B cell (primary cell): ENCODE measurements at regions not wholly inside any gene's neighbourhood (a gene's known extent, or its start where the extent isn't known, plus 50 kb on each side); places are given as distances from the start of the nearest gene placed in this dataset.

Experiments
- ATAC-seq: fragments of 200-7000 bp; cut with Tn5 transposase; one replicate; pipeline ENCODE4 v1.10.0; 2021; ENCODE audit warnings: low read depth, mild to moderate bottlenecking, moderate number of reproducible peaks, moderate library complexity
- CTCF ChIA-PET: fragments of 350-600 bp; sonication (Branson Sonifier 250); formaldehyde crosslinking; loops from one replicate; lab custom pipeline; 2021; ENCODE audit warnings: antibody characterized with exemption, inconsistent platforms; lab: Charles Lee
- POLR2A ChIA-PET: fragments of 350-600 bp; sonication (Branson Sonifier 250); formaldehyde crosslinking; loops from one replicate; lab custom pipeline; 2021; ENCODE audit warnings: antibody characterized with exemption; lab: Charles Lee
- DNase-seq: peaks from one replicate; pipeline ENCODE4 v3.0.0; 2013
- H2AFZ ChIP-seq: 2 replicates; pipeline ENCODE4 v1.6.1; 2012; ENCODE audit warnings: mild to moderate bottlenecking, low read depth, low read length; ENCODE audit not compliant: insufficient read depth, poor library complexity, severe bottlenecking
- H3K27ac ChIP-seq, 2 donors: 1 replicate in 1 of 2; 2 replicates in 1 of 2; pipeline ENCODE4 v1.5.1; 2012 to 2013; ENCODE audit warnings: low read length in 2 of 2, mild to moderate bottlenecking in 2 of 2, moderate library complexity in 1 of 2
- H3K27me3 ChIP-seq, 4 experiments: fragments of 200-600 bp in 1 of 4; sonication (generic) in 1 of 4; replicated peaks in 1 of 4; 1 replicate in 2 of 4; 2 replicates in 2 of 4; pipeline versions ENCODE4 v1.6.1 to v1.7.0; 2013 to 2016; ENCODE audit warnings: low read length in 3 of 4, mild to moderate bottlenecking in 2 of 4, mixed read lengths in 1 of 4, moderate library complexity in 1 of 4; ENCODE audit not compliant: insufficient read depth in 4 of 4, control insufficient read depth in 3 of 4; ENCODE audit errors: control extremely low read depth in 1 of 4
- H3K36me3 ChIP-seq, 2 experiments: replicated peaks in 1 of 2; 1 replicate in 1 of 2; 2 replicates in 1 of 2; pipeline versions ENCODE4 v1.6.1 to v1.7.1; 2013; ENCODE audit warnings: low read length in 1 of 2; ENCODE audit not compliant: insufficient read depth in 2 of 2, control insufficient read depth in 1 of 2; ENCODE audit errors: control extremely low read depth in 1 of 2, extremely low read depth in 1 of 2
- H3K4me1 ChIP-seq, 2 donors: fragments of 200-600 bp in 1 of 2; sonication (generic) in 1 of 2; 1 replicate in 1 of 2; 2 replicates in 1 of 2; pipeline versions ENCODE4 v1.5.1 to v1.6.1; 2013 to 2017; ENCODE audit warnings: low read length in 2 of 2; ENCODE audit not compliant: control insufficient read depth in 2 of 2, insufficient read depth in 2 of 2
- H3K4me2 ChIP-seq: replicated peaks from 2 replicates; pipeline ENCODE3; 2012; ENCODE audit warnings: mild to moderate bottlenecking, low read depth, low read length; ENCODE audit not compliant: poor library complexity, severe bottlenecking
- H3K4me3 ChIP-seq, 5 experiments: fragments of 200-600 bp in 1 of 5; sonication (generic) in 1 of 5; 1 replicate in 3 of 5; 2 replicates in 2 of 5; pipeline versions ENCODE4 v1.5.1 to v1.7.0; 2011 to 2016; ENCODE audit warnings: low read length in 4 of 5, mild to moderate bottlenecking in 4 of 5, low read depth in 2 of 5, control low read depth in 1 of 5, moderate library complexity in 1 of 5; ENCODE audit not compliant: insufficient read depth in 1 of 5; ENCODE audit errors: control extremely low read depth in 1 of 5, extremely low read depth in 1 of 5
- H3K79me2 ChIP-seq: fragments of 200-600 bp; sonication (generic); one replicate; pipeline ENCODE4 v1.6.0; 2016; ENCODE audit warnings: low read length; ENCODE audit not compliant: control insufficient read depth, insufficient read depth
- H3K9ac ChIP-seq: fragments of 200-600 bp; sonication (generic); 2 replicates; pipeline ENCODE4 v1.6.1; 2017; ENCODE audit warnings: mild to moderate bottlenecking, low read length, moderate library complexity
- H3K9me3 ChIP-seq, 3 donors: one replicate each; pipeline versions ENCODE4 v1.6.1 to v1.7.1; 2013; ENCODE audit warnings: low read length in 2 of 3; ENCODE audit not compliant: control insufficient read depth in 2 of 3, insufficient read depth in 1 of 3; ENCODE audit errors: control extremely low read depth in 1 of 3
- H4K20me1 ChIP-seq: 2 replicates; pipeline ENCODE4 v1.6.0; 2012; ENCODE audit warnings: mild to moderate bottlenecking, low read length; ENCODE audit not compliant: insufficient read depth, control insufficient read depth, poor library complexity, severe bottlenecking
- H3K27ac Mint-ChIP-seq: one replicate; pipeline ENCODE4 v1.8.0; 2021; ENCODE audit warnings: mixed read lengths
- H3K27me3 Mint-ChIP-seq: one replicate; pipeline ENCODE4 v1.8.0; 2021; ENCODE audit warnings: mixed read lengths
- H3K4me1 Mint-ChIP-seq: one replicate; pipeline ENCODE4 v1.8.0; 2021; ENCODE audit warnings: mixed read lengths
- H3K4me3 Mint-ChIP-seq: one replicate; pipeline ENCODE4 v1.8.0; 2021; ENCODE audit warnings: mixed read lengths
- H3K9me3 Mint-ChIP-seq: one replicate; pipeline ENCODE4 v1.8.0; 2022; ENCODE audit warnings: mixed read lengths; ENCODE audit not compliant: insufficient read depth
- EZH2 ChIP-seq: IDR thresholded peaks from 2 replicates; pipeline ENCODE4 v1.6.1; 2012; ENCODE audit warnings: borderline replicate concordance, low read depth, mild to moderate bottlenecking, moderate library complexity, low read length; ENCODE audit not compliant: insufficient read depth, poor library complexity, severe bottlenecking
- WGBS: methylation state at CpG from one replicate; pipeline ENCODE4 v1.1.5; 2013; ENCODE audit warnings: missing lambda C conversion rate; ENCODE audit not compliant: insufficient coverage; 5-methylcytosine and 5-hydroxymethylcytosine counted together
- intact Hi-C: fragments of 100-400 bp; cut with micrococcal nuclease; formaldehyde crosslinking; loops from one replicate; pipeline ENCODE4 v1.10.0; 2022
- TF ChIP-seq, protein P1 (sequence below): fragments of 200-600 bp; IDR thresholded peaks from one replicate; pipeline ENCODE4 v1.8.0; 2022; ENCODE audit warnings: antibody characterized with exemption, mild to moderate bottlenecking

DNA sequence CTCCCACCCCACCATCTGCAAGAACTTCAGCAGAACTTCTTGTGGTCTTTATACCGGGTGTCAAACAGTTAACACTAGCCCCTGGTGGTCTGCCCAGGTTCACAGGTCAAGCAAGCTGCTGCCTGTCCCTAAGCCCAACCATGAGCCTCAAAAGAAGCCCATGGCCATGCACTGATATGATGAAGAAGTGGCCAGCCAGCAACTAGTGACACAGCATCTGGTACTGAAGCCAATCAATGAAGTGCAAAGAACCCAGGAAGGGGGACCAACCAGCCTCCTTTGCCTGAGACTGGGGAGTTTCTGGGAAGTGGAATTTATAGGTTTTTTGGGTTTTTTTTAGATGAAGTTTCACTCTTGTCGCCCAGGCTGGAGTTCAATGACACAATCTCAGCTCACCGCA is 127.8 kb downstream of the MAFB start:
- H3K27me3 Mint-ChIP-seq, result peaks cover 12% of the 10 kb centered on the region

DNA sequence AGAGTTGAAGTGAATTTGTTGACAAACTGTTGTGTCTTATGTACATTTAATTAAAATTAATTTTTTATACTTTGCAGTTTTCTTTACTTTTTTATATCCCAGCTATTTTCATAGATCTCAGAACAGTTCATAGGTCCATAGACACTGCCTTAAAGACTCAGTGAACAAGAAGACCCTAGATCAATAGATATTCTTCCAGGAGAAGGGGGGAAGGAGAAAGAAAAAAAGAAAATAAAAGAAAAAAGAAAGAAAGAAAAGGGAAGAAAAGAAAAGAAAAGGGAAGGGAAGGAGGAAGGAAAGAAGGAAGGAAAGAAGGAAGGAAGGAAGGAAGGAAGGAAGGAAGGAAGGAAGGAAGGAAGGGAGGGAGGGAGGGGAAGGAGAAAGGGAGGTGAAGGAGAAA is 130.8 kb downstream of the MAFB start:
- CTCF ChIA-PET, result no interaction called here
- Mint-ChIP-seq H3K4me3 (no peak overlapping the region), H3K4me1 (no peaks in the 10 kb centered on the region), H3K9me3 (peaks cover 8% of the 10 kb centered on the region), H3K27me3 (peaks cover 11% of the 10 kb centered on the region), H3K27ac (no peak overlapping the region)
- POLR2A ChIA-PET, result no interaction called here
- H3K36me3 ChIP-seq, result no peaks in the 10 kb centered on the region
- H3K4me1 ChIP-seq, result no peaks in the 10 kb centered on the region
- H3K4me2 ChIP-seq, result no peak overlapping the region
- H3K27me3 ChIP-seq, result no peaks in the 10 kb centered on the region
- ATAC-seq, result no peak
- intact Hi-C loops, result no loop called here
- no peaks in the 10 kb centered on the region for H3K79me2 ChIP-seq
- H3K4me3 ChIP-seq, result no peak overlapping the region
- H4K20me1 ChIP-seq, result no peaks in the 10 kb centered on the region
- DNase-seq, result no peak
- no peak overlapping the region for H3K9ac ChIP-seq
- TF ChIP-seq EZH2, result no peak
- H3K27ac ChIP-seq, result no peak overlapping the region
- no peak overlapping the region for H2AFZ ChIP-seq
- no peaks in the 10 kb centered on the region for H3K9me3 ChIP-seq

More for the DNA sequence above, 127.8 kb downstream of the MAFB start:
- Histone ChIP-seq H3K9ac (no peak overlapping the region), H2AFZ (no peak overlapping the region), H3K9me3 (no peaks in the 10 kb centered on the region), H3K79me2 (no peaks in the 10 kb centered on the region), H3K4me1 (no peaks in the 10 kb centered on the region), H3K27me3 (peaks cover 0 to 4% (median 0%) of the 10 kb centered on the region in 4 experiments), H3K4me3 (no peak overlapping the region), H4K20me1 (no peaks in the 10 kb centered on the region), H3K4me2 (no peak overlapping the region), H3K36me3 (no peaks in the 10 kb centered on the region), H3K27ac (no peak overlapping the region)
- Mint-ChIP-seq H3K4me1 (no peaks in the 10 kb centered on the region), H3K9me3 (no peaks in the 10 kb centered on the region), H3K27ac (no peak overlapping the region), H3K4me3 (no peak overlapping the region)
- no peak for DNase-seq
- POLR2A ChIA-PET, result no interaction called here
- ATAC-seq, result no peak
- no peak for TF ChIP-seq EZH2
- TF ChIP-seq, protein P1, sequence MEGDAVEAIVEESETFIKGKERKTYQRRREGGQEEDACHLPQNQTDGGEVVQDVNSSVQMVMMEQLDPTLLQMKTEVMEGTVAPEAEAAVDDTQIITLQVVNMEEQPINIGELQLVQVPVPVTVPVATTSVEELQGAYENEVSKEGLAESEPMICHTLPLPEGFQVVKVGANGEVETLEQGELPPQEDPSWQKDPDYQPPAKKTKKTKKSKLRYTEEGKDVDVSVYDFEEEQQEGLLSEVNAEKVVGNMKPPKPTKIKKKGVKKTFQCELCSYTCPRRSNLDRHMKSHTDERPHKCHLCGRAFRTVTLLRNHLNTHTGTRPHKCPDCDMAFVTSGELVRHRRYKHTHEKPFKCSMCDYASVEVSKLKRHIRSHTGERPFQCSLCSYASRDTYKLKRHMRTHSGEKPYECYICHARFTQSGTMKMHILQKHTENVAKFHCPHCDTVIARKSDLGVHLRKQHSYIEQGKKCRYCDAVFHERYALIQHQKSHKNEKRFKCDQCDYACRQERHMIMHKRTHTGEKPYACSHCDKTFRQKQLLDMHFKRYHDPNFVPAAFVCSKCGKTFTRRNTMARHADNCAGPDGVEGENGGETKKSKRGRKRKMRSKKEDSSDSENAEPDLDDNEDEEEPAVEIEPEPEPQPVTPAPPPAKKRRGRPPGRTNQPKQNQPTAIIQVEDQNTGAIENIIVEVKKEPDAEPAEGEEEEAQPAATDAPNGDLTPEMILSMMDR, result no peak
- WGBS, result 90% methylated on average over 3 of the region's 3 CpGs
- intact Hi-C loops, result no loop called here
- CTCF ChIA-PET, result no interaction called here
